Gastrocnemius medialis (tissue), 4 donors: ENCODE measurements at regions not wholly inside any gene's neighbourhood (a gene's known extent, or its start where the extent isn't known, plus 50 kb on each side); places are given as distances from the start of the nearest gene placed in this dataset.

Experiments
- CTCF ChIP-seq, 5 experiments: fragments of 450-650 bp in 3 of 5; fragments of 200-600 bp in 2 of 5; sonication (generic) in 2 of 5; IDR thresholded peaks in 4 of 5; conservative IDR thresholded peaks in 1 of 5; 1 replicate in 4 of 5; 2 replicates in 1 of 5; pipeline ENCODE4 v1.5.1; 2016 to 2019; ENCODE audit warnings: antibody characterized with exemption in 5 of 5, mild to moderate bottlenecking in 3 of 5, moderate library complexity in 3 of 5
- POLR2A ChIP-seq, 2 donors: fragments of 450-650 bp; IDR thresholded peaks; one replicate each; pipeline ENCODE4 v1.6.1; 2017; ENCODE audit warnings: antibody characterized with exemption in 2 of 2, mild to moderate bottlenecking in 2 of 2, moderate library complexity in 2 of 2

DNA sequence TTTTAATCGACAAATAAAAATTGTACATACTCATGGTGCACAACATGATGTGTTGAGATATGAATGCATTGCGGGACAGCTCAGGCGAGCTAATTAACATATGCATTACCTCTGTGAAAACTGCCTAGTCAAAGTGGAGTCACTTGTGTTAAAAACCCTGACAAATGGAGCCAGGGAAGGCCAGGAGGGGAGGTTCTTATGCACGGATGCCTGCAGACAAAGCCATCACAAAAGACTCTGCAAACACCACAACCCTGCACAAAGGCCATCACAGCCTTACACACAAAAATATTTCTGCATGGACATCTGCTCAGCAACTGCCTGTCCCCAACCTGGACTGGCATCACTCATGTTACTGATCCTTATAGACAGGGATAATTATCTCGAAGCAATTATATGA, 204.4 kb upstream of the AJAP1 start:
- TF ChIP-seq CTCF (IDR thresholded peaks at IDR 0.05 in 4 of 5, conservative IDR thresholded peaks at IDR 0.05 in 1 of 5) (no peak), POLR2A (IDR thresholded peaks at IDR 0.05) (no peak)
